ENCODE measurements at regions not wholly inside any gene's neighbourhood (a gene's known extent, or its start where the extent isn't known, plus 50 kb on each side); places are given as distances from the start of the nearest gene placed in this dataset.

GRCh38 chr1:238061967-238062613 lies 171.4 kb upstream of the ZP4 start:
- TF ChIP-seq CTCF (conservative IDR thresholded peaks at IDR 0.05; ENCODE audit: low read length) (no peak), EZH2phosphoT487 (IDR thresholded peaks at IDR 0.05; ENCODE audit: borderline replicate concordance) (no peak)
